Mucosa of descending colon (tissue), 3 donors: ENCODE measurements at regions not wholly inside any gene's neighbourhood (a gene's known extent, or its start where the extent isn't known, plus 50 kb on each side); places are given as distances from the start of the nearest gene placed in this dataset.
A peak's percentile ranks its signal among the peaks of the same experiment; 100 is the strongest.

Source experiments
- ATAC-seq: fragments of 200-7000 bp; cut with Tn5 transposase; one replicate; pipeline ENCODE4 v1.9.1; 2020; ENCODE audit warnings: mild to moderate bottlenecking, moderate library complexity
- DNase-seq, 3 donors: peaks; one replicate each; pipeline ENCODE4 v3.0.0-alpha.2; 2020
- H3K36me3 ChIP-seq: fragments of 200-600 bp; one replicate; pipeline ENCODE4 v1.8.0; 2021; ENCODE audit warnings: low read depth, mild to moderate bottlenecking
- H3K4me1 ChIP-seq: fragments of 200-600 bp; one replicate; pipeline ENCODE4 v1.8.0; 2021; ENCODE audit warnings: low read depth, mild to moderate bottlenecking
- H3K4me3 ChIP-seq: fragments of 200-600 bp; one replicate; pipeline ENCODE4 v1.8.0; 2021; ENCODE audit warnings: mild to moderate bottlenecking
- H3K9me3 ChIP-seq: fragments of 200-600 bp; one replicate; pipeline ENCODE4 v1.8.0; 2021; ENCODE audit warnings: mild to moderate bottlenecking
- CTCF ChIP-seq: fragments of 200-600 bp; IDR thresholded peaks from one replicate; pipeline ENCODE4 v1.8.0; 2022; ENCODE audit warnings: antibody characterized with exemption, mild to moderate bottlenecking
- intact Hi-C, 2 donors: fragments of 100-400 bp; cut with DNase I in 1 of 2; cut with micrococcal nuclease in 1 of 2; formaldehyde crosslinking; loops; one replicate each; pipeline versions ENCODE4 v1.11.0 to v1.11.1; 2022; cut with DNase I, micrococcal nuclease
- donor health status: DM: no; HTN: no; CAD: no; lungs with moderate emphysema.
- donor health status: DM: no; HTN: no; CAD: no.
- donor health status: DM: no; HTN: yes; CAD: no.

- no peak for TF ChIP-seq CTCF
- Histone ChIP-seq H3K4me3 (no peak overlapping the region), H3K4me1 (no peaks in the 10 kb centered on the region), H3K36me3 (no peaks in the 10 kb centered on the region), H3K9me3 (no peaks in the 10 kb centered on the region)
- no peak for DNase-seq
- peak; percentile 49 for ATAC-seq
- intact Hi-C loops: no loop called here
These were observed 78.8 kb upstream of the CRHR1 start for GRCh38 chr17:45705123-45706009.

- intact Hi-C loops: no loop called here
- ATAC-seq (no peak), DNase-seq (no peak)
- no peak for TF ChIP-seq CTCF
- Histone ChIP-seq H3K36me3 (no peaks in the 10 kb centered on the region), H3K4me1 (no peaks in the 10 kb centered on the region), H3K9me3 (no peaks in the 10 kb centered on the region), H3K4me3 (no peak overlapping the region)
These were observed 78.1 kb upstream of the CRHR1 start for GRCh38 chr17:45706033-45706432.

GRCh38 chr17:45708707-45709290 lies 75.3 kb upstream of the CRHR1 start:
- DNase-seq: no peak
- no peaks in the 10 kb centered on the region for H3K36me3 ChIP-seq
- intact Hi-C loops: no loop called here
- no peak for TF ChIP-seq CTCF
- no peaks in the 10 kb centered on the region for H3K4me1 ChIP-seq
- no peak overlapping the region for H3K4me3 ChIP-seq
- no peaks in the 10 kb centered on the region for H3K9me3 ChIP-seq
- ATAC-seq: no peak

GRCh38 chr17:45709728-45710288 lies 74.3 kb upstream of the CRHR1 start:
- no peak for TF ChIP-seq CTCF
- H3K4me3 ChIP-seq: no peak overlapping the region
- H3K4me1 ChIP-seq: no peaks in the 10 kb centered on the region
- no peaks in the 10 kb centered on the region for H3K9me3 ChIP-seq
- intact Hi-C loops: no loop called here
- no peaks in the 10 kb centered on the region for H3K36me3 ChIP-seq
- no peak for DNase-seq
- ATAC-seq: no peak

- DNase-seq (no peak), ATAC-seq (no peak)
- TF ChIP-seq CTCF: no peak
- Histone ChIP-seq H3K4me1 (no peaks in the 10 kb centered on the region), H3K4me3 (no peak overlapping the region), H3K36me3 (no peaks in the 10 kb centered on the region), H3K9me3 (no peaks in the 10 kb centered on the region)
- intact Hi-C loops: no loop called here
These were observed 68.3 kb upstream of the CRHR1 start for GRCh38 chr17:45715787-45716186.
